Fibroblast of skin of right quadriceps (primary cell): ENCODE measurements at regions not wholly inside any gene's neighbourhood (a gene's known extent, or its start where the extent isn't known, plus 50 kb on each side); places are given as distances from the start of the nearest gene placed in this dataset.

ENCODE experiments used
- DNase-seq: peaks from one replicate; pipeline ENCODE4 v3.0.0-alpha.2; 2013

- DNase-seq: no peak
These were observed 1636.9 kb upstream of the SLC39A10 start for GRCh38 chr2:194020155-194020554.

GRCh38 chr2:194015751-194016150 lies 1641.3 kb upstream of the SLC39A10 start:
- no peak for DNase-seq

- DNase-seq: no peak
These were observed 1642.4 kb upstream of the SLC39A10 start for GRCh38 chr2:194014639-194015038.

- DNase-seq: peak; percentile 48
These were observed 1652.3 kb upstream of the SLC39A10 start for GRCh38 chr2:194004590-194005206.

GRCh38 chr2:194003911-194004310 lies 1653.1 kb upstream of the SLC39A10 start:
- DNase-seq: peak; percentile 20

DNA sequence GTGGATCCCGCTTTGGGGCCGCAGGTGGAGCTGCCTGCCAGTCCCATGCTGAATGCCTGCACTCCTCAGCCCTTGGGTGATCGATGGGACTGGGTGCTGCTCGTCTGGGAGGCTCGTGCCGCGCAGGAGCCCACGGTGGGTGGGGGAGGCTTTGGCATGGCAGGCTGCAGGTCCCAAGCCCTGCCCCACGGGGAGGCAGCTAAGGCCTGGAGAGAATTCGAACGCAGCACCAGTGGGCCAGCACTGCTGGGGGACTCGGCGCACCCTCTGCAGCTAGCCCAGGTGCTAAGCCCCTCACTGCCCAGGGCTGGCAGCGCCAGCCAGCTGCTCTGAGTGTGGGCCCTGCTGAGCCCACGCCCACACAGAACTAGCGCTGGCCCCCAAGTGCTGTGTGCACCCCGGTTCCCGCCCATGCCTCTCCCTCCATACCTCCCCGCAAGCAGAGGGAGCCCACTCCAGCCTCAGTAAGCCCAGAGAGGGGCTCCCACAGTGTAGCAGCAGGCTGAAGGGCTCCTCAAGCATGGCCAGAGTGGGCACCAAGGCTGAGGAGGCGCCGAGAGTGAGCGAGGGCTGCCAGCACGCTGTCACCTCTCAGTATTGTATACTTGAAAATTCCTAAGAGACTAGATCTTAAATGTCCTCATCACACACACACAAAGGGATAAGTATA lies 1654.2 kb upstream of the SLC39A10 start:
- DNase-seq: no peak

DNA sequence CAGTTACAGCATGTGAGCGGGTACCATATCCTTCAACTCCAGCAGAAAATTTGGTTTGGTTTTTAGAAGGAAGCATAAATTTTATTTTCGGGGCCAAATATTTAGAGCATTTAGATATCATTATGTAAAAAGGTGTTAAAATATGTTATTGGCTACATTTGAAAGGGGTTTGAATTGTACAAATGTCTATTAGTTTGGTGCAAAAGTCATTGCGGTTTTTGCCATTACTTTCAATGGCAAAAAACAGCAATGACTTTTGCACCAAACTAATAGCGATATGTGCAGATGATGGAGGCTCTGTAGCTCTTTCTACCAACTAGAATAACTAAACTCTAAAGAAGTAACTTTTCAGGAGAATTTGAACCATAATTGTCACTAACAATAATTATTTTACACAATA lies 1666.2 kb upstream of the SLC39A10 start:
- no peak for DNase-seq

DNA sequence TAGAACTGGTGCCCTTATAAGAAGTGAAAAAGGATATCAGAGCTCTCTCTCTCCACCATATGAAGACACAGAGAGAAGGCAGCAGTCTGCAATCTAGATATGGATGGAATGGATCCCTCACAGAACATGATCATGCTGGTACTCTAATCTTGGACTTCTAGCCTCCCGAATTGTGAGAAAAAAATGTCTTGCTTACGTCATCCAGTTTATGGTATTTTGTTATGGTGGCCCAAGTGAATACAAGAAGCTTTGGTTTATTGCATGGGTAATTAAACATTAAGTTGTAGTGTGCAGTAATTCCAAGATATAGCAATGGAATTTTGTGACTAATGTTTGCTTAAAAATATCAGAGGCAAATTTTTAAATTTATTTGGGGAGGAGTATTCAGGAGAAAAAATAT lies 1667.4 kb upstream of the SLC39A10 start:
- no peak for DNase-seq

- DNase-seq: no peak
These were observed 1668.2 kb upstream of the SLC39A10 start for GRCh38 chr2:193988784-193989183.

DNA sequence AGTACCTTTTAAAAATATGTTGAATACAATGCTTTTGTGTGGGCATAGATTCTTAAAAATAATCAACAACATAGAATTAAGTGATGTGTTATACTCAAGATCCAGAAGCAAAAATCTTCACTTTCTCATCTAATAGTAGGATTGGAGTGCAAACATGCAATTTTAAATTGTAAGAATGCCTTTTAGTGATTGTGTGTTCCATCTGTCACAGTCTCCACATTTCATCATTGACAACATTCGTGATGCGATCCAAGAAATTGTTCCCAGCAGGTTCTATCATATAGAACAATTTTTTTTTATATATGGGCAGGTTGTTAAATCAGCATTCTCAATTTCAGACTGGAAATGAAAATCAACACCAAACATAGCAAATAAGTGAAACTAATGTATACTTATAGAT lies 1671.8 kb upstream of the SLC39A10 start:
- DNase-seq: no peak

- DNase-seq: no peak
These were observed 1676.4 kb upstream of the SLC39A10 start for GRCh38 chr2:193980599-193980998.

GRCh38 chr2:193973781-193974180 lies 1683.2 kb upstream of the SLC39A10 start:
- DNase-seq: no peak

- peak; percentile 82 for DNase-seq
These were observed 1690.4 kb upstream of the SLC39A10 start for GRCh38 chr2:193966590-193966989.

GRCh38 chr2:193965263-193965662 lies 1691.8 kb upstream of the SLC39A10 start:
- no peak for DNase-seq

GRCh38 chr2:193963472-193964119 lies 1693.4 kb upstream of the SLC39A10 start:
- peak; percentile 56 for DNase-seq

DNA sequence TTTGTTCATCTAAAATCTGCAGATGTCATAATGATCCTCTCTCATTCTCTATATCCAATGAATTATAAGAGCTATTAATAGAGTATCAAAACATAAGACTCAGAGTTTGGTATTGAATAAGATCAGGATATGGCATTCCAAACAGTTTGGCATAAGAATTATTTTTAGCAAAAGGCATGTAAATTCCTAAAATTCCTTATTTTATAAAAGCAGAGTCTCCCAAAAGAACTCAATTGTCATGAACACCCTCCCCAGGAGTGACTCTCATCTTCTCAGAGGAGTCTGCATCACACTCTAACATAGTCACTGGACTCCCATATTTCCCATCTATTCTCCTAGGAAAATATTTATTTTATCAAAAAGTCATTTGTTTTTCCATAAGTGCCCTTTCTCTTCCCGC lies 1710.2 kb upstream of the SLC39A10 start:
- peak; percentile 1 for DNase-seq

DNA sequence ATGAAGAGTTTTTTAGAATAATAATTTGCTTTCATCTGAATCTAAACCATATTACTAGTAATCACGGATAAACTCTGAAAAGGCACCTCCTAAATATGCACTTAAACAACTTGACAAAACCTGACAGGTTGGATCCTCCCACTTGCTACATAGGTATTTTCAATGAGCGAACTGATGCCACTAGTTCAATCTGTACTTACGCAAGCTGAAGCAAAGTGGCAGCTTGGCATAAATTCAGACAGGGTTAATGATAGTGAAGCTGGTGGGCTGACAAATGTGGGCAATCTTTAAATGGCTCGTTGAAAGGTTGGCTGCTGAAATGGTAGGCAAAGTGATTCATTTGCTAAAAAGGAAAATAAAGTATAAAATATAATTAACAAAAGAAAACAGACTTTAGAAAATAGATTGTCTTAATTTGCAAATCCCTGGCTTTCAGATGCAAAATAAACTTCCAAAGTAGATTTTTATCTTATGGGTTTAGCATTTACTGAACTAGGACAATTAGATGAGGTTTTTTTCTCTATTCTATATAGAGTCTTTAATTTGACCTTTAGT lies 1713.5 kb upstream of the SLC39A10 start:
- DNase-seq: no peak

DNA sequence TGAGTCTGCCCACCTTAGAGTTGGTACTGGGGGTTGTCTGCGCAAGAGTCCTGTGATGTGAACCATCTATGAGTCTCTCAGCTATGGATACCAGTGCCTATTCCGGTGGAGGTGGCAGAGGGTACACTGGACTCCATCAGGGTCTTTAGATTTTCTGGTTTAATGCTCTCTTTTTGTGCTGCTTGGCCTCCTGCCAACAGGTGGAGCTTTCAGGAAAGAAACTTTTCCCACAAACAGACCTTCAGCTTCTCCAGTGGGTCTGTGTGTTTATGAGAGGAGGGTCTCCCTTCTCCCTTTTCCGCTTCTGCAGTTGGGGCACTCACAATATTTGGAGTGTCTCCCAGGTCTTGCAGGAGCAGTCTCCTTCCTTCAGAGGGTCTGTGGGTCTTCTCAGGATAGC lies 1721.9 kb upstream of the SLC39A10 start:
- DNase-seq: no peak

GRCh38 chr2:193929131-193929530 lies 1727.9 kb upstream of the SLC39A10 start:
- DNase-seq: no peak

GRCh38 chr2:193907561-193907960 lies 1712.8 kb upstream of the TMEFF2 start:
- no peak for DNase-seq

DNA sequence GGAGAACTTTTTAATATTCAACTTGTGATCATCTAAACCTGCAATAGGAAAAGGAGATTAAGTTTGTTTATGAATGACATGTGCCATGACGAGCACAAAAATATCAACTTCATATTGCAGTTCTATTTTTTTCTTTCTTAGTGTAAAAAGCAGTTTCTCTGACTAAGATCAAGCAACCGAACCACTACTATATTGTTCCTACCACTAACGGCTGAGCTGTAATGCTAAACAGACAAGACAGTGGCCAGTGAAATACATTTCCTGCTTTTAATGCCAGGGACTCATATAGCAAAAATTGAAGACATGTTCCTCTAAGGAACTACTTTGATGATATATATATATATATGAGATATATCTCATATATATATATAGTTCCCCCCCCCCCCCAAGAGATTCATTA lies 1705.6 kb upstream of the TMEFF2 start:
- DNase-seq: no peak

DNA sequence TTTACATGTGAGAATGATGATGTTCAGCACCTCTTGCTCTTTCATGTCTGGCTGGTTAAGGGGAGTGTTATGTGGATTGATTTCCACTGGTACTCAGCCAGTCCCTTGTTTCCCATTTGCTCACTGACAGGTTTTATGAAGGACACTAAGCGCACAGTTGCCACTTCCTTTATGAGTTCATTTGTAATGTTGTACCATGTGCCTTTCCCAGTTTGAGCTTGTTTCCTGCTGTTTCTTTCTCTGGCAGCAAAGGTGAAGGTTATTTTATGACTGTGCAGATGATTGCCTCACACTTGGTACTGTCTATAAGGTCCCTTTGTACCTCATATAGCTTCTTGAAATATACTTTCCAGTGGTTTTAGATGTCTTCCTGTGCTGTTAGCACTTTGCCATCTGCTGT lies 1700.5 kb upstream of the TMEFF2 start:
- no peak for DNase-seq

DNA sequence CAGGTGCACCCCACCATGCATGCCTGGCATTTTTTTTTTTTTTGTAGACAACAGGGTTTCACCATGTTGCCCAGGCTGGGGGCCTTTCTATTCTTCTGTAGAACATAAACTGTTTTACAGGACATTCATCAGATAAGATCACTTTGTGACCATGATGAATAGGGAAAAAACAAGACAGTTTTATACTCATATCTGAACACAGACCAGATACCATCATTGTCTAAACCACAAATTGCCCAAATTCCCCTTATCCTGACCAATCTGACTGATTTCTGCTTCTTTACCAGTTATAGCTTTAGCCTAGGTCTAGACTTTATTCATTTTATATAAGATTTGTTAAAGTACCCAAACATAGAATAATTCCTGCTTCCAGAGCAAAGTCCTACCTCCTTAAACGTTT lies 1699.3 kb upstream of the TMEFF2 start:
- DNase-seq: no peak

GRCh38 chr2:193891023-193891422 lies 1696.3 kb upstream of the TMEFF2 start:
- no peak for DNase-seq
